Stimulated activated CD4-positive, alpha-beta T cell treated with anti-CD3 and anti-CD28 coated beads, Interleukin-2, amount 100 ng/mL, for 4 hours (primary cell): ENCODE measurements at regions not wholly inside any gene's neighbourhood (a gene's known extent, or its start where the extent isn't known, plus 50 kb on each side); places are given as distances from the start of the nearest gene placed in this dataset.

ENCODE experiments used
- DNase-seq: peaks from one replicate; pipeline ENCODE4 v3.0.0-alpha.2; 2020; ENCODE audit warnings: low read depth

- DNase-seq: no peak
Observed at GRCh38 chr18:45488645-45489044, 126.6 kb upstream of the SLC14A2 start.

GRCh38 chr18:45493830-45494229, 121.4 kb upstream of the SLC14A2 start:
- DNase-seq: no peak

- no peak for DNase-seq
Observed at GRCh38 chr18:45494811-45495210, 120.5 kb upstream of the SLC14A2 start.

- no peak for DNase-seq
Observed at GRCh38 chr18:45496741-45497140, 118.5 kb upstream of the SLC14A2 start.

GRCh38 chr18:45497595-45498286, 117.5 kb upstream of the SLC14A2 start:
- DNase-seq: no peak

GRCh38 chr18:45498287-45498658, 117.0 kb upstream of the SLC14A2 start:
- no peak for DNase-seq

GRCh38 chr18:45503990-45504389, 111.3 kb upstream of the SLC14A2 start:
- DNase-seq: no peak

GRCh38 chr18:45505497-45506206, 109.6 kb upstream of the SLC14A2 start:
- no peak for DNase-seq

- no peak for DNase-seq
Observed at GRCh38 chr18:45506951-45507350, 108.3 kb upstream of the SLC14A2 start.

GRCh38 chr18:45509535-45509934, 105.7 kb upstream of the SLC14A2 start:
- no peak for DNase-seq

GRCh38 chr18:45510656-45511055, 104.6 kb upstream of the SLC14A2 start:
- no peak for DNase-seq

GRCh38 chr18:45512363-45512953, 102.8 kb upstream of the SLC14A2 start:
- no peak for DNase-seq

- DNase-seq: no peak
Observed at GRCh38 chr18:45517181-45517741, 98.0 kb upstream of the SLC14A2 start.

GRCh38 chr18:45518311-45519155, 96.7 kb upstream of the SLC14A2 start:
- DNase-seq: no peak

GRCh38 chr18:45519411-45520280, 95.6 kb upstream of the SLC14A2 start:
- no peak for DNase-seq

GRCh38 chr18:45521136-45521535, 94.1 kb upstream of the SLC14A2 start:
- DNase-seq: no peak

GRCh38 chr18:45521777-45522176, 93.5 kb upstream of the SLC14A2 start:
- no peak for DNase-seq

- no peak for DNase-seq
Observed at GRCh38 chr18:45522371-45522770, 92.9 kb upstream of the SLC14A2 start.

GRCh38 chr18:45525301-45525700, 90.0 kb upstream of the SLC14A2 start:
- no peak for DNase-seq

GRCh38 chr18:45526114-45526841, 89.0 kb upstream of the SLC14A2 start:
- no peak for DNase-seq
